Spleen (tissue), 11 donors: ENCODE measurements at regions not wholly inside any gene's neighbourhood (a gene's known extent, or its start where the extent isn't known, plus 50 kb on each side); places are given as distances from the start of the nearest gene placed in this dataset.

Experiments
- DNase-seq: peaks from one replicate; pipeline ENCODE4 v3.0.0-alpha.2; 2020
- H3K27ac ChIP-seq, 8 donors: fragments of 200-600 bp; sonication (generic) in 7 of 8; 1 replicate in 4 of 8; 2 replicates in 4 of 8; pipeline versions ENCODE4 v1.5.0 to v1.8.0; 2016 to 2021; ENCODE audit warnings: inconsistent platforms in 4 of 8, mild to moderate bottlenecking in 4 of 8, moderate library complexity in 1 of 8
- H3K27me3 ChIP-seq, 7 donors: fragments of 200-600 bp; sonication (generic) in 6 of 7; replicated peaks in 1 of 7; 1 replicate in 4 of 7; 2 replicates in 3 of 7; pipeline versions ENCODE4 v1.5.0 to v1.8.0; 2016 to 2021; ENCODE audit warnings: inconsistent platforms in 3 of 7, mild to moderate bottlenecking in 1 of 7
- H3K36me3 ChIP-seq, 6 donors: fragments of 200-600 bp; sonication (generic) in 5 of 6; 1 replicate in 4 of 6; 2 replicates in 2 of 6; pipeline versions ENCODE4 v1.5.0 to v1.8.0; 2016 to 2021; ENCODE audit warnings: inconsistent platforms in 2 of 6
- H3K4me1 ChIP-seq, 6 donors: fragments of 200-600 bp; sonication (generic) in 5 of 6; 1 replicate in 3 of 6; 2 replicates in 3 of 6; pipeline versions ENCODE4 v1.5.0 to v1.8.0; 2016 to 2021; ENCODE audit warnings: inconsistent platforms in 3 of 6
- H3K4me3 ChIP-seq, 8 donors: fragments of 200-600 bp; sonication (generic) in 7 of 8; 1 replicate in 4 of 8; 2 replicates in 4 of 8; pipeline versions ENCODE4 v1.5.0 to v1.8.0; 2016 to 2021; ENCODE audit warnings: inconsistent platforms in 4 of 8, mild to moderate bottlenecking in 4 of 8, moderate library complexity in 2 of 8
- H3K9me3 ChIP-seq, 8 donors: fragments of 200-600 bp; sonication (generic) in 7 of 8; 1 replicate in 4 of 8; 2 replicates in 4 of 8; pipeline versions ENCODE4 v1.5.0 to v1.8.0; 2016 to 2021; ENCODE audit warnings: inconsistent platforms in 4 of 8
- CTCF ChIP-seq, 11 experiments: fragments of 200-600 bp in 7 of 11; fragments of 450-650 bp in 4 of 11; sonication (generic) in 4 of 11; IDR thresholded peaks in 8 of 11; conservative IDR thresholded peaks in 3 of 11; 1 replicate in 7 of 11; 2 replicates in 4 of 11; pipeline versions ENCODE4 v1.4.0 to v1.8.0; 2016 to 2021; ENCODE audit warnings: antibody characterized with exemption in 11 of 11, inconsistent platforms in 4 of 11, mild to moderate bottlenecking in 1 of 11
- POLR2A ChIP-seq, 3 donors: fragments of 450-650 bp; IDR thresholded peaks; one replicate each; pipeline ENCODE4 v1.5.1; 2017; ENCODE audit warnings: antibody characterized with exemption in 3 of 3, mild to moderate bottlenecking in 1 of 3
- POLR2AphosphoS5 ChIP-seq, 3 donors: sonication (generic); formaldehyde crosslinking; IDR thresholded peaks; one replicate each; pipeline ENCODE4 v1.5.1; 2017; ENCODE audit warnings: antibody characterized with exemption in 3 of 3
- WGBS, 5 donors: extraction: QIAGEN DNeasy Blood & Tissue Kit in 3 of 5; methylation state at CpG; one replicate each; pipeline versions ENCODE4 v1.1.5 to v1.1.7; 2013 to 2018; 5-methylcytosine and 5-hydroxymethylcytosine counted together
- intact Hi-C: fragments of 100-400 bp; cut with DNase I; formaldehyde crosslinking; loops from one replicate; pipeline ENCODE4 v1.15.0; 2023; ENCODE audit warnings: low total_unique reads
- donor health status: healthy with polysubstance abuse.
- donor health status: DM: no; HTN: no; CAD: no; lungs with moderate emphysema.
- donor health status: DM: no; HTN: no; CAD: no.
- donor health status: Bipolar disorder and iron deficiency.
- donor health status: healthy.
- donor health status: DM: no; HTN: no; CAD: no.
- donor health status: DM: yes; HTN: yes; CAD: no.

GRCh38 chr7:35491233-35491632 lies 203.7 kb downstream of the HERPUD2 start:
- TF ChIP-seq CTCF (IDR thresholded peaks at IDR 0.05 in 8 of 11, conservative IDR thresholded peaks at IDR 0.05 in 3 of 11) (no peak), POLR2AphosphoS5 (IDR thresholded peaks at IDR 0.05) (no peak), POLR2A (IDR thresholded peaks at IDR 0.05) (no peak)
- no peaks in the 10 kb centered on the region for H3K36me3 ChIP-seq
- H3K27me3 ChIP-seq, result peaks cover 0 to 4% (median 0%) of the 10 kb centered on the region in 7 donors
- no peaks in the 10 kb centered on the region for H3K4me1 ChIP-seq
- WGBS, 5 donors, result 52 to 85% (median 67%) methylated on average over 1 of the region's 1 CpG
- H3K4me3 ChIP-seq, result no peak overlapping the region
- H3K9me3 ChIP-seq, result no peaks in the 10 kb centered on the region
- intact Hi-C loops, result no loop called here
- H3K27ac ChIP-seq, result no peak overlapping the region
- no peak for DNase-seq

GRCh38 chr7:35487841-35488240 lies 207.1 kb downstream of the HERPUD2 start:
- H3K27me3 ChIP-seq, result peaks cover 0 to 15% (median 0%) of the 10 kb centered on the region in 7 donors
- H3K4me3 ChIP-seq, result no peak overlapping the region
- H3K9me3 ChIP-seq, result no peaks in the 10 kb centered on the region
- H3K36me3 ChIP-seq, result no peaks in the 10 kb centered on the region
- WGBS, 5 donors, result 69 to 82% (median 70%) methylated on average over 2 of the region's 2 CpGs
- no peak for DNase-seq
- H3K27ac ChIP-seq, result no peak overlapping the region
- no peaks in the 10 kb centered on the region for H3K4me1 ChIP-seq
- TF ChIP-seq CTCF (IDR thresholded peaks at IDR 0.05 in 8 of 11, conservative IDR thresholded peaks at IDR 0.05 in 3 of 11) (no peak), POLR2A (IDR thresholded peaks at IDR 0.05) (no peak), POLR2AphosphoS5 (IDR thresholded peaks at IDR 0.05) (no peak)
- intact Hi-C loops, result no loop called here

GRCh38 chr7:35487402-35487801 lies 207.5 kb downstream of the HERPUD2 start:
- 81 to 92% (median 86%) methylated on average over 6 of the region's 6 CpGs for WGBS, 5 donors
- H3K27ac ChIP-seq, result no peak overlapping the region
- no peaks in the 10 kb centered on the region for H3K36me3 ChIP-seq
- DNase-seq, result no peak
- no peak overlapping the region for H3K4me3 ChIP-seq
- intact Hi-C loops, result no loop called here
- H3K9me3 ChIP-seq, result no peaks in the 10 kb centered on the region
- no peaks in the 10 kb centered on the region for H3K4me1 ChIP-seq
- no peak for TF ChIP-seq POLR2AphosphoS5 (IDR thresholded peaks at IDR 0.05)
- TF ChIP-seq POLR2A (IDR thresholded peaks at IDR 0.05), result no peak
- no peak for TF ChIP-seq CTCF (IDR thresholded peaks at IDR 0.05 in 8 of 11, conservative IDR thresholded peaks at IDR 0.05 in 3 of 11)
- peaks cover 0 to 16% (median 0%) of the 10 kb centered on the region in 7 donors for H3K27me3 ChIP-seq

- Histone ChIP-seq H3K36me3 (no peaks in the 10 kb centered on the region), H3K27ac (no peak overlapping the region), H3K4me1 (no peaks in the 10 kb centered on the region), H3K9me3 (no peaks in the 10 kb centered on the region), H3K27me3 (peaks cover 0 to 22% (median 0%) of the 10 kb centered on the region in 7 donors), H3K4me3 (no peak overlapping the region)
- TF ChIP-seq POLR2AphosphoS5 (IDR thresholded peaks at IDR 0.05), result no peak
- TF ChIP-seq CTCF (IDR thresholded peaks at IDR 0.05 in 8 of 11, conservative IDR thresholded peaks at IDR 0.05 in 3 of 11), result no peak
- no peak for TF ChIP-seq POLR2A (IDR thresholded peaks at IDR 0.05)
- WGBS, 5 donors, result 53 to 58% (median 56%) methylated on average over 6 of the region's 6 CpGs
- intact Hi-C loops, result no loop called here
- DNase-seq, result no peak
These were observed 209.5 kb downstream of the HERPUD2 start for GRCh38 chr7:35485436-35485835.
